Trophoblast cell (in vitro differentiated cells and primary cell): ENCODE measurements at regions not wholly inside any gene's neighbourhood (a gene's known extent, or its start where the extent isn't known, plus 50 kb on each side); places are given as distances from the start of the nearest gene placed in this dataset.

Source experiments
- DNase-seq, 2 donors: peaks; one replicate each; pipeline ENCODE4 v3.0.0-alpha.2; 2016
- H2AFZ ChIP-seq: 2 replicates; pipeline ENCODE4 v1.6.1; 2013; ENCODE audit warnings: low read length, moderate library complexity, mild to moderate bottlenecking; ENCODE audit not compliant: insufficient read depth, poor library complexity
- H2AK5ac ChIP-seq: 2 replicates; pipeline ENCODE4 v1.6.1; 2013; ENCODE audit warnings: mild to moderate bottlenecking, low read length
- H2BK120ac ChIP-seq: 2 replicates; pipeline ENCODE4 v1.6.1; 2013; ENCODE audit warnings: low read length, mild to moderate bottlenecking, moderate library complexity; ENCODE audit not compliant: insufficient read depth, poor library complexity
- H2BK12ac ChIP-seq: 2 replicates; pipeline ENCODE4 v1.6.1; 2013; ENCODE audit warnings: mild to moderate bottlenecking, low read length, moderate library complexity
- H2BK5ac ChIP-seq: 2 replicates; pipeline ENCODE4 v1.6.1; 2013; ENCODE audit warnings: low read length, low read depth, moderate library complexity, mild to moderate bottlenecking; ENCODE audit not compliant: poor library complexity
- H3K14ac ChIP-seq: 2 replicates; pipeline ENCODE4 v1.6.1; 2013; ENCODE audit warnings: mild to moderate bottlenecking, low read length
- H3K18ac ChIP-seq: 2 replicates; pipeline ENCODE4 v1.6.1; 2013; ENCODE audit warnings: mild to moderate bottlenecking, low read length
- H3K23ac ChIP-seq: 2 replicates; pipeline ENCODE4 v1.6.1; 2013; ENCODE audit warnings: low read length
- H3K27ac ChIP-seq: 2 replicates; pipeline ENCODE4 v1.5.1; 2013; ENCODE audit warnings: low read depth, mild to moderate bottlenecking, inconsistent platforms, low read length, moderate library complexity
- H3K27me3 ChIP-seq: 2 replicates; pipeline ENCODE4 v1.6.1; 2013; ENCODE audit warnings: inconsistent platforms, mild to moderate bottlenecking, low read length, moderate library complexity; ENCODE audit not compliant: insufficient read depth
- H3K36me3 ChIP-seq, 2 experiments: 1 replicate in 1 of 2; 2 replicates in 1 of 2; pipeline ENCODE4 v1.6.1; 2013; ENCODE audit warnings: low read length in 2 of 2, mild to moderate bottlenecking in 2 of 2, moderate library complexity in 1 of 2; ENCODE audit not compliant: insufficient read depth in 2 of 2, control insufficient read depth in 1 of 2
- H3K4ac ChIP-seq: 2 replicates; pipeline ENCODE4 v1.6.1; 2013; ENCODE audit warnings: low read depth, mild to moderate bottlenecking, low read length, moderate library complexity
- H3K4me1 ChIP-seq, 2 experiments: 1 replicate in 1 of 2; 2 replicates in 1 of 2; pipeline ENCODE4 v1.6.1; 2013; ENCODE audit warnings: low read length in 2 of 2, mild to moderate bottlenecking in 2 of 2, moderate library complexity in 1 of 2; ENCODE audit not compliant: insufficient read depth in 2 of 2, control insufficient read depth in 1 of 2
- H3K4me2 ChIP-seq: 2 replicates; pipeline ENCODE4 v1.6.1; 2013; ENCODE audit warnings: inconsistent platforms, mild to moderate bottlenecking, low read length, moderate library complexity
- H3K4me3 ChIP-seq: 2 replicates; pipeline ENCODE4 v1.5.1; 2013; ENCODE audit warnings: mild to moderate bottlenecking, low read depth, low read length, inconsistent platforms
- H3K79me1 ChIP-seq: one replicate; pipeline ENCODE4 v1.6.1; 2013; ENCODE audit warnings: low read length
- H3K79me2 ChIP-seq: 2 replicates; pipeline ENCODE4 v1.6.1; 2013; ENCODE audit warnings: low read length, mild to moderate bottlenecking; ENCODE audit not compliant: control insufficient read depth, insufficient read depth, poor library complexity
- H3K9ac ChIP-seq: 2 replicates; pipeline ENCODE4 v1.6.1; 2013; ENCODE audit warnings: mild to moderate bottlenecking, low read length
- H3K9me3 ChIP-seq: 2 replicates; pipeline ENCODE4 v1.6.1; 2013; ENCODE audit warnings: low read depth, mild to moderate bottlenecking, control low read depth, inconsistent platforms, low read length; ENCODE audit not compliant: insufficient read depth
- H4K12ac ChIP-seq: 2 replicates; pipeline ENCODE4 v1.6.1; 2013; ENCODE audit warnings: low read depth, mild to moderate bottlenecking, low read length, moderate library complexity
- H4K8ac ChIP-seq: 2 replicates; pipeline ENCODE4 v1.6.1; 2013; ENCODE audit warnings: low read depth, mild to moderate bottlenecking, low read length, moderate library complexity
- H4K91ac ChIP-seq: one replicate; pipeline ENCODE4 v1.6.1; 2013; ENCODE audit warnings: low read depth, mild to moderate bottlenecking, low read length, moderate library complexity
- WGBS: extraction: QIAGEN DNeasy Blood & Tissue Kit; methylation state at CpG from one replicate; pipeline ENCODE4 v1.1.7; 2013; ENCODE audit warnings: missing lambda C conversion rate; ENCODE audit not compliant: insufficient read length, insufficient coverage; ENCODE audit errors: extremely low coverage; 5-methylcytosine and 5-hydroxymethylcytosine counted together

DNA sequence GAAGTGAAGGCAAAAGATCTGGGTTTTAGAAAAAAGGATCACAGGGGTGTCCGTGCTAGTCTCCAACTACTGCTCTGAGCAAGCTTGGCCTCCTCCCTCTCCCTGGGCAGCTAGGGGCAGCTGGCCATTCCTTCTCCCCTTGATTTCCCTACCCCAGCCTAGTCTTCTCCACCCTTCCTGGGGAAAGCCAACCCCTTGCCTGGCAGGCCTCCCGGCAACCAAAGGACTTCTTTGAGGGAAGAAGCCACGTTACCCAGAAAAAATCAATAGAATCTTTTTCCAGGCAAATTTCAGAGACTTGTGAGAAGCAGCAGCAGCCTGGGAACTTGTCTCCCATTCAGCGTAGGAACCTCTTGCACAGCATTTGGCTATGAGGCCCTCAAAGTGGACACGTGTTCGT, 91.5 kb downstream of the MIAT start:
- Histone ChIP-seq H3K23ac (no peak overlapping the region), H3K4me3 (no peak overlapping the region), H3K36me3 (no peaks in the 10 kb centered on the region), H4K8ac (no peak overlapping the region), H2AK5ac (no peak overlapping the region), H4K12ac (no peak overlapping the region), H3K4me2 (no peak overlapping the region), H3K27ac (no peak overlapping the region), H3K9me3 (no peaks in the 10 kb centered on the region), H2AFZ (no peak overlapping the region), H2BK5ac (no peak overlapping the region), H3K4ac (no peak overlapping the region), H2BK12ac (no peak overlapping the region), H3K27me3 (no peaks in the 10 kb centered on the region), H3K14ac (no peak overlapping the region), H4K91ac (no peak overlapping the region), H3K79me1 (no peaks in the 10 kb centered on the region), H3K18ac (no peak overlapping the region), H2BK120ac (no peak overlapping the region), H3K9ac (no peak overlapping the region), H3K4me1 (peaks cover 0 to 5% of the 10 kb centered on the region in 2 experiments), H3K79me2 (no peaks in the 10 kb centered on the region)
- WGBS = no CpG with 5 or more reads among the region's 6 CpGs
- DNase-seq = no peak

- H3K4me3 ChIP-seq = no peak overlapping the region
- H4K8ac ChIP-seq = no peak overlapping the region
- H2BK120ac ChIP-seq = no peak overlapping the region
- H4K12ac ChIP-seq = no peak overlapping the region
- H3K79me1 ChIP-seq = no peaks in the 10 kb centered on the region
- H3K27ac ChIP-seq = no peak overlapping the region
- H3K36me3 ChIP-seq = no peaks in the 10 kb centered on the region
- H3K14ac ChIP-seq = no peak overlapping the region
- no peak overlapping the region for H2BK12ac ChIP-seq
- no peak for DNase-seq
- H2AK5ac ChIP-seq = no peak overlapping the region
- H2AFZ ChIP-seq = no peak overlapping the region
- H4K91ac ChIP-seq = no peak overlapping the region
- WGBS = no CpG with 5 or more reads among the region's 5 CpGs
- no peaks in the 10 kb centered on the region for H3K79me2 ChIP-seq
- H3K18ac ChIP-seq = no peak overlapping the region
- no peak overlapping the region for H3K4ac ChIP-seq
- no peaks in the 10 kb centered on the region for H3K9me3 ChIP-seq
- H3K23ac ChIP-seq = no peak overlapping the region
- peaks cover 0 to 5% of the 10 kb centered on the region in 2 experiments for H3K4me1 ChIP-seq
- H2BK5ac ChIP-seq = no peak overlapping the region
- no peak overlapping the region for H3K4me2 ChIP-seq
- H3K9ac ChIP-seq = no peak overlapping the region
- H3K27me3 ChIP-seq = no peaks in the 10 kb centered on the region
Observed at GRCh38 chr22:26751217-26751616, 93.8 kb downstream of the MIAT start.

- Histone ChIP-seq H2AFZ (no peak overlapping the region), H2AK5ac (no peak overlapping the region), H3K79me1 (no peaks in the 10 kb centered on the region), H3K27ac (no peak overlapping the region), H2BK120ac (no peak overlapping the region), H3K14ac (no peak overlapping the region), H2BK5ac (no peak overlapping the region), H3K23ac (no peak overlapping the region), H4K91ac (no peak overlapping the region), H2BK12ac (no peak overlapping the region), H3K9me3 (no peaks in the 10 kb centered on the region), H3K4ac (no peak overlapping the region), H3K4me1 (peaks cover 0 to 5% of the 10 kb centered on the region in 2 experiments), H3K4me2 (no peak overlapping the region), H4K12ac (no peak overlapping the region), H3K9ac (no peak overlapping the region), H3K4me3 (no peak overlapping the region), H4K8ac (no peak overlapping the region), H3K27me3 (no peaks in the 10 kb centered on the region), H3K79me2 (no peaks in the 10 kb centered on the region), H3K18ac (no peak overlapping the region), H3K36me3 (no peaks in the 10 kb centered on the region)
- DNase-seq = no peak
- WGBS = no CpG with 5 or more reads among the region's 10 CpGs
Observed at GRCh38 chr22:26753125-26753862, 95.9 kb downstream of the MIAT start.

- H4K91ac ChIP-seq = no peak overlapping the region
- H3K4me3 ChIP-seq = peak overlapping the region; percentile 58
- H3K18ac ChIP-seq = no peak overlapping the region
- no peak overlapping the region for H2BK120ac ChIP-seq
- peak overlapping the region; percentile 0 for H4K8ac ChIP-seq
- WGBS = no CpG with 5 or more reads among the region's 47 CpGs
- H2AK5ac ChIP-seq = no peak overlapping the region
- no peaks in the 10 kb centered on the region for H3K4me1 ChIP-seq
- no peaks in the 10 kb centered on the region for H3K36me3 ChIP-seq
- peak overlapping the region; percentile 27 for H3K14ac ChIP-seq
- H3K23ac ChIP-seq = no peak overlapping the region
- peak overlapping the region; percentile 26 for H2AFZ ChIP-seq
- H3K9me3 ChIP-seq = no peaks in the 10 kb centered on the region
- H3K79me2 ChIP-seq = no peaks in the 10 kb centered on the region
- DNase-seq = peak; percentile 3 to 42
- peak overlapping the region; percentile 74 for H3K4me2 ChIP-seq
- no peaks in the 10 kb centered on the region for H3K79me1 ChIP-seq
- H3K9ac ChIP-seq = peak overlapping the region; percentile 9
- H2BK12ac ChIP-seq = peak overlapping the region; percentile 37
- H3K27me3 ChIP-seq = no peaks in the 10 kb centered on the region
- H3K4ac ChIP-seq = no peak overlapping the region
- no peak overlapping the region for H4K12ac ChIP-seq
- no peak overlapping the region for H2BK5ac ChIP-seq
- no peak overlapping the region for H3K27ac ChIP-seq
Observed at GRCh38 chr22:26756675-26757293, 99.4 kb downstream of the MIAT start.
